NCI-H2196 (cell line): ENCODE measurements at regions not wholly inside any gene's neighbourhood (a gene's known extent, or its start where the extent isn't known, plus 50 kb on each side); places are given as distances from the start of the nearest gene placed in this dataset.

Experiments
- DNase-seq: peaks from one replicate; lab custom pipeline; 2025; ENCODE audit not compliant: unreplicated experiment; lab: John Stamatoyannopoulos, UW

- no peak for DNase-seq
These were observed 180.0 kb upstream of the NXPH2 start for GRCh38 chr2:138960191-138960590.

- DNase-seq, result no peak
These were observed 178.8 kb upstream of the NXPH2 start for GRCh38 chr2:138959031-138959430.

- DNase-seq, result no peak
These were observed 175.9 kb upstream of the NXPH2 start for GRCh38 chr2:138956116-138956515.

GRCh38 chr2:138950486-138950885 lies 170.3 kb upstream of the NXPH2 start:
- DNase-seq, result no peak

GRCh38 chr2:138949517-138949916 lies 169.3 kb upstream of the NXPH2 start:
- no peak for DNase-seq

- DNase-seq, result no peak
These were observed 167.9 kb upstream of the NXPH2 start for GRCh38 chr2:138948070-138948539.

- no peak for DNase-seq
These were observed 163.3 kb upstream of the NXPH2 start for GRCh38 chr2:138943470-138943869.

- DNase-seq, result no peak
These were observed 162.3 kb upstream of the NXPH2 start for GRCh38 chr2:138942466-138942865.

GRCh38 chr2:138931284-138932256 lies 151.4 kb upstream of the NXPH2 start:
- no peak for DNase-seq

- no peak for DNase-seq
These were observed 150.4 kb upstream of the NXPH2 start for GRCh38 chr2:138930571-138930970.

- no peak for DNase-seq
These were observed 148.3 kb upstream of the NXPH2 start for GRCh38 chr2:138928374-138929021.

- peak; percentile 5 for DNase-seq
These were observed 142.9 kb upstream of the NXPH2 start for GRCh38 chr2:138922973-138923563.

GRCh38 chr2:138919120-138919747 lies 139.0 kb upstream of the NXPH2 start:
- no peak for DNase-seq

- DNase-seq, result no peak
These were observed 130.2 kb upstream of the NXPH2 start for GRCh38 chr2:138910427-138910826.

GRCh38 chr2:138906549-138906948 lies 126.4 kb upstream of the NXPH2 start:
- DNase-seq, result no peak

- DNase-seq, result no peak
These were observed 122.2 kb upstream of the NXPH2 start for GRCh38 chr2:138902239-138902871.

GRCh38 chr2:138901530-138901929 lies 121.3 kb upstream of the NXPH2 start:
- DNase-seq, result no peak

- no peak for DNase-seq
These were observed 118.7 kb upstream of the NXPH2 start for GRCh38 chr2:138898855-138899254.

GRCh38 chr2:138897274-138897673 lies 117.1 kb upstream of the NXPH2 start:
- no peak for DNase-seq

- no peak for DNase-seq
These were observed 113.6 kb upstream of the NXPH2 start for GRCh38 chr2:138893746-138894145.

- no peak for DNase-seq
These were observed 100.9 kb upstream of the NXPH2 start for GRCh38 chr2:138881126-138881525.
